DOHH2 (cell line): ENCODE measurements at regions not wholly inside any gene's neighbourhood (a gene's known extent, or its start where the extent isn't known, plus 50 kb on each side); places are given as distances from the start of the nearest gene placed in this dataset.

Experiments
- EZH2phosphoT487 ChIP-seq: fragments of 200-600 bp; sonication (generic); IDR thresholded peaks from 2 replicates; pipeline ENCODE4 v1.6.1; 2017; ENCODE audit warnings: borderline replicate concordance, mild to moderate bottlenecking, antibody characterized with exemption, low read length, moderate library complexity, mixed read lengths
- TF ChIP-seq, protein P1 (sequence below): fragments of 200-600 bp; sonication (generic); IDR thresholded peaks from one replicate; pipeline ENCODE4 v1.5.1; 2014; ENCODE audit warnings: antibody characterized with exemption, mild to moderate bottlenecking, low read depth, low read length; ENCODE audit not compliant: poor library complexity, severe bottlenecking

DNA sequence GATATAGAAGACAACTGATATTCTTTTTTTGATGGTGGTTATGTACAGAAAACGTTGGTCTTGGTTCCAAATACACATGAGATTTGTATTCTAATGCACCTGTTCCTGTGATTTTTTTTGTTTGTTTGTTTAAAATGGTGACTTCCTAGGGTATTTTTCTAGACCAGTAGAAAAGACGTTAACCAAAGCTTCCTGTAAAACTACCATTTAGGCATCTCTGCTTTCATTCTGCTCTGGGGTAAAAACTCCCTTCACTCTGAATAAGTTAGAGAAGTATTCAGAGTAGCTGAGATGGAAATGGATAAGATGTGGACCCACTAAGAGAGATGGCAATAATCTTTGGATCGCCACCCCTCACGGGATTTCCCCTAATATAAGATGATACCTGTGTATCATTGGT is 343.2 kb upstream of the KLF3 start:
- TF ChIP-seq, protein P1, sequence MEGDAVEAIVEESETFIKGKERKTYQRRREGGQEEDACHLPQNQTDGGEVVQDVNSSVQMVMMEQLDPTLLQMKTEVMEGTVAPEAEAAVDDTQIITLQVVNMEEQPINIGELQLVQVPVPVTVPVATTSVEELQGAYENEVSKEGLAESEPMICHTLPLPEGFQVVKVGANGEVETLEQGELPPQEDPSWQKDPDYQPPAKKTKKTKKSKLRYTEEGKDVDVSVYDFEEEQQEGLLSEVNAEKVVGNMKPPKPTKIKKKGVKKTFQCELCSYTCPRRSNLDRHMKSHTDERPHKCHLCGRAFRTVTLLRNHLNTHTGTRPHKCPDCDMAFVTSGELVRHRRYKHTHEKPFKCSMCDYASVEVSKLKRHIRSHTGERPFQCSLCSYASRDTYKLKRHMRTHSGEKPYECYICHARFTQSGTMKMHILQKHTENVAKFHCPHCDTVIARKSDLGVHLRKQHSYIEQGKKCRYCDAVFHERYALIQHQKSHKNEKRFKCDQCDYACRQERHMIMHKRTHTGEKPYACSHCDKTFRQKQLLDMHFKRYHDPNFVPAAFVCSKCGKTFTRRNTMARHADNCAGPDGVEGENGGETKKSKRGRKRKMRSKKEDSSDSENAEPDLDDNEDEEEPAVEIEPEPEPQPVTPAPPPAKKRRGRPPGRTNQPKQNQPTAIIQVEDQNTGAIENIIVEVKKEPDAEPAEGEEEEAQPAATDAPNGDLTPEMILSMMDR = no peak
- TF ChIP-seq EZH2phosphoT487 = no peak
